Testis (tissue), 2 donors: ENCODE measurements at regions not wholly inside any gene's neighbourhood (a gene's known extent, or its start where the extent isn't known, plus 50 kb on each side); places are given as distances from the start of the nearest gene placed in this dataset.

Experiments
- DNase-seq: peaks from one replicate; pipeline ENCODE4 v3.0.0-alpha.2; 2019
- H3K27ac ChIP-seq, 2 donors: fragments of 200-600 bp; sonication (generic); one replicate each; pipeline ENCODE4 v1.5.1; 2019
- H3K27me3 ChIP-seq: fragments of 200-600 bp; sonication (generic); one replicate; pipeline ENCODE4 v1.5.1; 2019
- H3K36me3 ChIP-seq: fragments of 200-600 bp; sonication (generic); one replicate; pipeline ENCODE4 v1.5.1; 2017; ENCODE audit warnings: low read depth; ENCODE audit errors: missing control alignments
- H3K4me1 ChIP-seq: fragments of 200-600 bp; sonication (generic); one replicate; pipeline ENCODE4 v1.5.1; 2019
- H3K4me3 ChIP-seq, 2 donors: fragments of 200-600 bp; sonication (generic); one replicate each; pipeline ENCODE4 v1.5.1; 2017 to 2019
- H3K9me3 ChIP-seq: fragments of 200-600 bp; sonication (generic); one replicate; pipeline ENCODE4 v1.5.1; 2017
- POLR2A ChIP-seq: fragments of 450-650 bp; IDR thresholded peaks from one replicate; pipeline ENCODE4 v1.6.1; 2017; ENCODE audit warnings: antibody characterized with exemption, mild to moderate bottlenecking, moderate library complexity
- WGBS, 2 donors: methylation state at CpG; one replicate each; pipeline ENCODE4 v1.1.5; 2018; 5-methylcytosine and 5-hydroxymethylcytosine counted together
- intact Hi-C: fragments of 100-400 bp; cut with DNase I; formaldehyde crosslinking; loops from one replicate; pipeline ENCODE4 v1.15.1; 2023; ENCODE audit warnings: low total_unique reads
- TF ChIP-seq, protein P1 (sequence below), 3 experiments: fragments of 450-650 bp in 2 of 3; fragments of 200-600 bp in 1 of 3; sonication (generic) in 1 of 3; IDR thresholded peaks; one replicate each; pipeline ENCODE4 v1.5.1; 2016 to 2019; ENCODE audit warnings: antibody characterized with exemption in 3 of 3, mild to moderate bottlenecking in 2 of 3, moderate library complexity in 1 of 3

DNA sequence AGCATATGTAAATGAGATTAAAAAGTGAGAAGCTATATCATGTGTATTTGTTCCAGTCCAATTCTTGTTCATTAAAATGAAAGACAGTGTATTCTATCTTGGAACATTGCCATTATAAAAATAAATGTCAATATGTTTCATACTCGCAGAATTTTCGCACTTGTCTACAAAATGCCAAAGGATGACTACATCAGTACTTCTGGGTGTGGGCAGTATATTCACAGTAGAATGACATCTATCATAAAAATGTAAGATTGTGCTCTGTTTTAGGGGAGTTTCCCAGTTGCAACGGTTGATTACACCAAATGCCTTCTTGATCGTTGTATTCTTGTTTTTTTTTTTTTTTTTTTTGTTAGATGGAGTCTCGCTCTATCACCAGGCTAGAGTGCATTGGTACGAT is 292.3 kb upstream of the E2F7 start:
- TF ChIP-seq, protein P1, sequence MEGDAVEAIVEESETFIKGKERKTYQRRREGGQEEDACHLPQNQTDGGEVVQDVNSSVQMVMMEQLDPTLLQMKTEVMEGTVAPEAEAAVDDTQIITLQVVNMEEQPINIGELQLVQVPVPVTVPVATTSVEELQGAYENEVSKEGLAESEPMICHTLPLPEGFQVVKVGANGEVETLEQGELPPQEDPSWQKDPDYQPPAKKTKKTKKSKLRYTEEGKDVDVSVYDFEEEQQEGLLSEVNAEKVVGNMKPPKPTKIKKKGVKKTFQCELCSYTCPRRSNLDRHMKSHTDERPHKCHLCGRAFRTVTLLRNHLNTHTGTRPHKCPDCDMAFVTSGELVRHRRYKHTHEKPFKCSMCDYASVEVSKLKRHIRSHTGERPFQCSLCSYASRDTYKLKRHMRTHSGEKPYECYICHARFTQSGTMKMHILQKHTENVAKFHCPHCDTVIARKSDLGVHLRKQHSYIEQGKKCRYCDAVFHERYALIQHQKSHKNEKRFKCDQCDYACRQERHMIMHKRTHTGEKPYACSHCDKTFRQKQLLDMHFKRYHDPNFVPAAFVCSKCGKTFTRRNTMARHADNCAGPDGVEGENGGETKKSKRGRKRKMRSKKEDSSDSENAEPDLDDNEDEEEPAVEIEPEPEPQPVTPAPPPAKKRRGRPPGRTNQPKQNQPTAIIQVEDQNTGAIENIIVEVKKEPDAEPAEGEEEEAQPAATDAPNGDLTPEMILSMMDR (IDR thresholded peaks at IDR 0.05), result no peak
- no peak for TF ChIP-seq POLR2A
- Histone ChIP-seq H3K4me1 (no peaks in the 10 kb centered on the region), H3K4me3 (no peak overlapping the region), H3K27ac (no peak overlapping the region), H3K27me3 (no peaks in the 10 kb centered on the region), H3K36me3 (no peaks in the 10 kb centered on the region), H3K9me3 (no peaks in the 10 kb centered on the region)
- no peak for DNase-seq
- WGBS, 2 donors, result 91 to 93% methylated on average over 6 of the region's 6 CpGs
- intact Hi-C loops, result no loop called here

DNA sequence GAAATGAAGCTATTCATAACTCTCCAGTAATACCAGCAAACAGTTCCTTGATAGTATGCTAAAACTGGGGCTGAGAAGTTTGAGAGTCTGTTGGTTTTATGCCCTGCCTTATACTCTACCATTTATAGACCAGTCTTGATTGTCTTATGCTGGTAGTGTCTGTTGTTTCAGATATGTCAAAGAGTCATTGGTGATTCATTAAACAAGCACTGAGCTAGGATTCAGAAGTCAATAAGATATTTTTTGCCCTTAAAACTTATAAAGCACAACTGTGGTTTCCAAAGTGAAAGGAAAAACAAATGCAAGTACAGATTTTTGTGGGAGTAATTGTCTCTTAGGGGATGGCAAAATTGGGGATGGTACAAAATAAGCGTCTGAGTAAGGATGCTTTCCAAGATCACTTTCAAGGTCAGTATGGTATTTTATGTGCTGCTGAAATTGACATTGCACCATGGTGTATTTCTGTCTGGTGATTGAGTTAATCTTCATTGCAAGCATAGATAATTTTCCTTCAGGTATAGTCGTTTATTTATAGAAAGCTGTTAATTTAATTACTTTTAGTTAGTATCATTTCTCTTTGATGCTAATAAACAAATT is 289.5 kb upstream of the E2F7 start:
- Histone ChIP-seq H3K27me3 (no peaks in the 10 kb centered on the region), H3K9me3 (no peaks in the 10 kb centered on the region), H3K4me1 (no peaks in the 10 kb centered on the region), H3K27ac (no peak overlapping the region), H3K4me3 (no peak overlapping the region), H3K36me3 (no peaks in the 10 kb centered on the region)
- DNase-seq, result no peak
- TF ChIP-seq POLR2A, result no peak
- TF ChIP-seq, protein P1 (IDR thresholded peaks at IDR 0.05), result no peak
- WGBS, 2 donors, result 31 to 37% methylated on average over 2 of the region's 2 CpGs
- intact Hi-C loops, result no loop called here

DNA sequence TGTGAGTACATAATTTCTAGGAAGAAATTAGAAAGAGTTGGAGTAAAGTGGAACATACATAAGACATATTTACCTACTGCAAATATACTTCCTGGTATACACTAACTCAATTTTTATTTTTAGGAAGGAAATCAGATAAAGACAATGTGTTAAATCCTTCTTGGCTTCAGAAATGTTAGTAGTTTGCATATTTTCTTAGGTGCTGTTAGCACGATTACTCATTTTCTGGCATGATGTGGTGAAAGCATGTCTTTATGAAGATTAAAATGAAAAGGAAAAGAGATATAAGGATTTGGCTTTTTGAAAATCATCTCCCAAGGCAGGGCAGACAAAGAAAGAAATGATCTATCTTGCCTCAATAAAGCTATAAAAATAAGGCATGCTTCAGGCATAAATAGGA is 287.6 kb upstream of the E2F7 start:
- no peaks in the 10 kb centered on the region for H3K27me3 ChIP-seq
- H3K4me1 ChIP-seq, result no peaks in the 10 kb centered on the region
- H3K9me3 ChIP-seq, result no peaks in the 10 kb centered on the region
- no peaks in the 10 kb centered on the region for H3K36me3 ChIP-seq
- TF ChIP-seq, protein P1 (IDR thresholded peaks at IDR 0.05), result no peak
- TF ChIP-seq POLR2A, result no peak
- WGBS, 2 donors, result 69 to 71% methylated on average over 1 of the region's 1 CpG
- no peak overlapping the region for H3K27ac ChIP-seq
- intact Hi-C loops, result no loop called here
- H3K4me3 ChIP-seq, result no peak overlapping the region
- no peak for DNase-seq

DNA sequence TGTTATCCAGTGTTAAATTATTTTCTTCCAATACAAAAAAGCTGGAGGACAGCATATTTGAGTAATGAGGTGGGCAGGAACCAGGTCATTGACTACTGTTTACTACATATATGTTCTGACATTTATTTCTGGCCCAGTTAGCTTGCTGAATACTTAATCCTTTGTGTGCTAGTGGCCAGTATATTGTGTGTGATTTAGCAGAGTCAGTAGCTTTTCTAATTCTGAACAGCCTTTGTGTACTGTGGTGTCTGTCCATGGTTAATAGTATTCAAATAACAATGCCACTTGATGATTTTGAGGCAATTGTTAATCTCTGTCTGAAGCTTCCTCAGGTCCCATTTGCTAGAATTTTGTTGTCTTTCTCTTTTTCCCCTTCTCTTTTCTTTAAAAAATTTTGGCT is 286.5 kb upstream of the E2F7 start:
- intact Hi-C loops, result no loop called here
- Histone ChIP-seq H3K9me3 (no peaks in the 10 kb centered on the region), H3K27ac (no peak overlapping the region), H3K27me3 (no peaks in the 10 kb centered on the region), H3K4me3 (no peak overlapping the region), H3K36me3 (no peaks in the 10 kb centered on the region), H3K4me1 (no peaks in the 10 kb centered on the region)
- no peak for TF ChIP-seq POLR2A
- TF ChIP-seq, protein P1 (IDR thresholded peaks at IDR 0.05), result no peak
- DNase-seq, result no peak

DNA sequence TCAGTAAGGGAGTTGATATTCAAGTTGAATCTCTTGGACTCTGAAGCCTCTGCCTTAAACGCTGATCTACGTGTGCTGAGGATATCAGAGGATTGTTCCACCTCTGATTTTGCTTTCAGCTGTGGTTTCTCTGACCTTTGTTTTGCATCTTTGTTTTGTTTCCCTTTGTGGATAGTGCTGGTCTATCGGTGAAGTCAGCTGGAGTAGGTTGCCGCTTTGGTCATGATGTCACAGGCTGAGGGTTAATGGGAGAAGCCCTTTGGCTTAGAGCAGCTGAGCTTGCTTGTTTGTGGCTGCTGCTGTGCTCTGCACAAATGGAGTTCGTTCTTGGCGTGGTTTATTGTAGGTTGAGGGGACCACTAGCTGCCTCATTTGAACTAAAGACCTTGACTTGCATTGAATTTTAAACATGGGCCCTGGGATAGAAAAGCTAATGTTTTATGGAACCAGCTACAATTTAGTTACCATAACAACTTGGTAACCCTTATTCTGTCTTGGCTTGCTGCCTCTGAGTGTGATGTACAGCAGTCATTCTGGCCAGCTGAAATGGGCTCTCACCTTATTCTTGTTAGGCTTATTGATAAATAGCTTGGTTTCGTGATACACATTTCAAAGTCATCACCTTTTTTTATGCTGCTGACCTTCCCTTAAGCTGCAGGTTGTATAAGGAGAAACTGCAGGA is 284.5 kb upstream of the E2F7 start:
- Histone ChIP-seq H3K9me3 (no peaks in the 10 kb centered on the region), H3K27ac (no peak overlapping the region), H3K4me1 (no peaks in the 10 kb centered on the region), H3K27me3 (no peaks in the 10 kb centered on the region), H3K36me3 (no peaks in the 10 kb centered on the region), H3K4me3 (no peak overlapping the region)
- no peak for DNase-seq
- intact Hi-C loops, result no loop called here
- WGBS, 2 donors, result 68 to 81% methylated on average over 7 of the region's 7 CpGs
- no peak for TF ChIP-seq POLR2A
- TF ChIP-seq, protein P1 (IDR thresholded peaks at IDR 0.05), result no peak
